Neural cell (in vitro differentiated cells): ENCODE measurements at regions not wholly inside any gene's neighbourhood (a gene's known extent, or its start where the extent isn't known, plus 50 kb on each side); places are given as distances from the start of the nearest gene placed in this dataset.
"Not testable (repeated sequence)": the region's sequence is repeated elsewhere in the genome, so short reads cannot be mapped to it uniquely, and the experiment has no call there.

Source experiments
- H2AFZ ChIP-seq: fragments of 200-600, 300-800 bp; sonication (generic), shearing (Covaris generic); 2 replicates; pipeline ENCODE4 v1.6.0; 2014; ENCODE audit warnings: low read depth, mild to moderate bottlenecking, antibody characterized with exemption, low read length, moderate library complexity
- H3F3A ChIP-seq: fragments of 200-600 bp; shearing (Covaris generic); 2 replicates; pipeline ENCODE4 v1.6.1; 2016; ENCODE audit warnings: mild to moderate bottlenecking, moderate library complexity, mixed read lengths, antibody characterized with exemption, low read length; ENCODE audit not compliant: insufficient read depth, poor library complexity, severe bottlenecking
- H3K27ac ChIP-seq: fragments of 200-600, 300-800 bp; sonication (generic), shearing (Covaris generic); 2 replicates; pipeline ENCODE4 v1.5.1; 2014; ENCODE audit warnings: mild to moderate bottlenecking, low read length, moderate library complexity
- H3K27me3 ChIP-seq: fragments of 300-800, 200-600 bp; sonication (generic), shearing (Covaris generic); 2 replicates; pipeline ENCODE4 v1.6.0; 2014; ENCODE audit warnings: mild to moderate bottlenecking, low read depth, low read length, moderate library complexity; ENCODE audit not compliant: insufficient read depth
- H3K36me3 ChIP-seq: fragments of 300-800, 200-600 bp; sonication (generic), shearing (Covaris generic); 2 replicates; pipeline ENCODE4 v1.5.1; 2014; ENCODE audit warnings: mild to moderate bottlenecking, antibody characterized with exemption, low read length, moderate library complexity; ENCODE audit not compliant: insufficient read depth
- H3K4me2 ChIP-seq: fragments of 300-800, 200-600 bp; sonication (generic), shearing (Covaris generic); 2 replicates; pipeline ENCODE4 v1.6.0; 2014; ENCODE audit warnings: mild to moderate bottlenecking, low read length
- H3K4me3 ChIP-seq: fragments of 300-800, 200-600 bp; sonication (generic), shearing (Covaris generic); 2 replicates; pipeline ENCODE4 v1.5.1; 2014; ENCODE audit warnings: mild to moderate bottlenecking, low read length, moderate library complexity
- H3K79me2 ChIP-seq: fragments of 200-600 bp; shearing (Covaris generic); replicated peaks from 2 replicates; pipeline ENCODE4 v1.6.0; 2014; ENCODE audit warnings: mild to moderate bottlenecking, low read length, moderate library complexity; ENCODE audit not compliant: insufficient read depth
- H3K9ac ChIP-seq: fragments of 300-800, 200-600 bp; sonication (generic), shearing (Covaris generic); 2 replicates; pipeline ENCODE4 v1.6.1; 2016; ENCODE audit warnings: mild to moderate bottlenecking, low read length, mixed read lengths
- H3K9me2 ChIP-seq: fragments of 200-600 bp; shearing (Covaris generic); 2 replicates; pipeline ENCODE4 v1.6.1; 2016; ENCODE audit warnings: mild to moderate bottlenecking, low read length, mixed read lengths; ENCODE audit not compliant: insufficient read depth
- H3K9me3 ChIP-seq: fragments of 200-600, 300-800 bp; sonication (generic), shearing (Covaris generic); 2 replicates; pipeline ENCODE4 v1.6.1; 2016; ENCODE audit warnings: mild to moderate bottlenecking, mixed run types, low read length, moderate library complexity, mixed read lengths
- H4K20me1 ChIP-seq: fragments of 200-600 bp; shearing (Covaris generic); 2 replicates; pipeline ENCODE4 v1.6.1; 2016; ENCODE audit warnings: mild to moderate bottlenecking, mixed run types; ENCODE audit not compliant: insufficient read depth
- CTCF ChIP-seq: fragments of 450-650 bp; IDR thresholded peaks from 2 replicates; pipeline ENCODE4 v1.5.1; 2014; ENCODE audit warnings: antibody characterized with exemption, mild to moderate bottlenecking, moderate library complexity; ENCODE audit not compliant: poor library complexity, severe bottlenecking
- EP300 ChIP-seq: fragments of 450-650 bp; conservative IDR thresholded peaks from 2 replicates; pipeline ENCODE4 v1.6.1; 2014; ENCODE audit warnings: antibody characterized with exemption, mild to moderate bottlenecking, moderate library complexity; ENCODE audit not compliant: poor library complexity, severe bottlenecking
- EZH2 ChIP-seq: fragments of 200-600, 300-800 bp; shearing (Covaris generic), sonication (generic); IDR thresholded peaks from 2 replicates; pipeline ENCODE4 v1.6.1; 2014; ENCODE audit warnings: antibody characterized with exemption, low read length, borderline replicate concordance, mild to moderate bottlenecking; ENCODE audit not compliant: insufficient read depth, poor library complexity, severe bottlenecking
- MXI1 ChIP-seq: fragments of 450-650 bp; conservative IDR thresholded peaks from 2 replicates; pipeline ENCODE4 v1.6.1; 2014; ENCODE audit warnings: antibody characterized with exemption, mild to moderate bottlenecking; ENCODE audit not compliant: poor library complexity, severe bottlenecking
- POLR2AphosphoS5 ChIP-seq: IDR thresholded peaks from 2 replicates; pipeline ENCODE4 v1.6.1; 2012
- RAD21 ChIP-seq: fragments of 450-650 bp; conservative IDR thresholded peaks from 2 replicates; pipeline ENCODE4 v1.6.1; 2014; ENCODE audit warnings: antibody characterized with exemption, mild to moderate bottlenecking, moderate library complexity
- SMC3 ChIP-seq: fragments of 450-650 bp; conservative IDR thresholded peaks from 2 replicates; pipeline ENCODE4 v1.6.1; 2014; ENCODE audit warnings: antibody characterized with exemption, mild to moderate bottlenecking, moderate library complexity; ENCODE audit not compliant: poor library complexity
- TAF1 ChIP-seq: IDR thresholded peaks from 2 replicates; pipeline ENCODE4 v1.6.1; 2012; ENCODE audit warnings: low read depth
- TF ChIP-seq, protein P1 (sequence below): IDR thresholded peaks from 2 replicates; pipeline ENCODE4 v1.6.1; 2012; ENCODE audit warnings: borderline replicate concordance

- H2AFZ ChIP-seq: no peak overlapping the region
- H3K4me2 ChIP-seq: no peak overlapping the region
- H3K27me3 ChIP-seq: no peaks in the 10 kb centered on the region
- H3K9me3 ChIP-seq: no peaks in the 10 kb centered on the region
- H3K9ac ChIP-seq: no peak overlapping the region
- no peaks in the 10 kb centered on the region for H3F3A ChIP-seq
- no peaks in the 10 kb centered on the region for H3K9me2 ChIP-seq
- H3K36me3 ChIP-seq: no peaks in the 10 kb centered on the region
- H4K20me1 ChIP-seq: no peaks in the 10 kb centered on the region
- no peaks in the 10 kb centered on the region for H3K79me2 ChIP-seq
- H3K27ac ChIP-seq: no peak overlapping the region
- no peak overlapping the region for H3K4me3 ChIP-seq
- TF ChIP-seq, protein P1, sequence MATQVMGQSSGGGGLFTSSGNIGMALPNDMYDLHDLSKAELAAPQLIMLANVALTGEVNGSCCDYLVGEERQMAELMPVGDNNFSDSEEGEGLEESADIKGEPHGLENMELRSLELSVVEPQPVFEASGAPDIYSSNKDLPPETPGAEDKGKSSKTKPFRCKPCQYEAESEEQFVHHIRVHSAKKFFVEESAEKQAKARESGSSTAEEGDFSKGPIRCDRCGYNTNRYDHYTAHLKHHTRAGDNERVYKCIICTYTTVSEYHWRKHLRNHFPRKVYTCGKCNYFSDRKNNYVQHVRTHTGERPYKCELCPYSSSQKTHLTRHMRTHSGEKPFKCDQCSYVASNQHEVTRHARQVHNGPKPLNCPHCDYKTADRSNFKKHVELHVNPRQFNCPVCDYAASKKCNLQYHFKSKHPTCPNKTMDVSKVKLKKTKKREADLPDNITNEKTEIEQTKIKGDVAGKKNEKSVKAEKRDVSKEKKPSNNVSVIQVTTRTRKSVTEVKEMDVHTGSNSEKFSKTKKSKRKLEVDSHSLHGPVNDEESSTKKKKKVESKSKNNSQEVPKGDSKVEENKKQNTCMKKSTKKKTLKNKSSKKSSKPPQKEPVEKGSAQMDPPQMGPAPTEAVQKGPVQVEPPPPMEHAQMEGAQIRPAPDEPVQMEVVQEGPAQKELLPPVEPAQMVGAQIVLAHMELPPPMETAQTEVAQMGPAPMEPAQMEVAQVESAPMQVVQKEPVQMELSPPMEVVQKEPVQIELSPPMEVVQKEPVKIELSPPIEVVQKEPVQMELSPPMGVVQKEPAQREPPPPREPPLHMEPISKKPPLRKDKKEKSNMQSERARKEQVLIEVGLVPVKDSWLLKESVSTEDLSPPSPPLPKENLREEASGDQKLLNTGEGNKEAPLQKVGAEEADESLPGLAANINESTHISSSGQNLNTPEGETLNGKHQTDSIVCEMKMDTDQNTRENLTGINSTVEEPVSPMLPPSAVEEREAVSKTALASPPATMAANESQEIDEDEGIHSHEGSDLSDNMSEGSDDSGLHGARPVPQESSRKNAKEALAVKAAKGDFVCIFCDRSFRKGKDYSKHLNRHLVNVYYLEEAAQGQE: no peak
- TF ChIP-seq RAD21: no peak
- TF ChIP-seq MXI1: no peak
- no peak for TF ChIP-seq EZH2
- TF ChIP-seq CTCF: no peak
- no peak for TF ChIP-seq POLR2AphosphoS5
- TF ChIP-seq TAF1: no peak
- TF ChIP-seq EP300: no peak
- TF ChIP-seq SMC3: no peak
Measured at GRCh38 chr21:15126948-15127347, 62.1 kb upstream of the NRIP1 start.

DNA sequence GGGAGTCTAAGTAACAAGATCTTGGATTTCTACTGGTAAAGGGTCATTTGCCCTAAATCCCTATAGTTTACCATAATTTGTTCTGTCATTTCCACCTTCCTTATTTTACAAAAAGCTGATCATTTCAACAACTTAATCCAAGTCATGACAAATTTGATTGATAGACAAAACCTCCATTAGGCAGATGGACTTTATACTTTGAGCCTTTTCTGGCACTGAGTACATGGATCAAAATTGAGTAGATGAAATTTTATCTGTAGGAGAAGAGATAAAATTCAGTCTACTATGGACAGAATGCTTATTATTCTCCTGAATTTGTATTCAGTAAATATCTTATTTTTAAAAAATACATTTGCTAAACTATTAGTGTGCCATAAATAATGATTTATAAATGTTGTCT, 62.6 kb upstream of the NRIP1 start:
- Histone ChIP-seq H2AFZ (no peak overlapping the region), H4K20me1 (no peaks in the 10 kb centered on the region)

GRCh38 chr21:15128267-15128666, 63.5 kb upstream of the NRIP1 start:
- Histone ChIP-seq H3K9ac (no peak overlapping the region), H3K27me3 (no peaks in the 10 kb centered on the region), H3F3A (no peaks in the 10 kb centered on the region), H2AFZ (no peak overlapping the region), H3K79me2 (no peaks in the 10 kb centered on the region), H4K20me1 (no peaks in the 10 kb centered on the region), H3K9me3 (no peaks in the 10 kb centered on the region), H3K4me2 (no peak overlapping the region), H3K4me3 (no peak overlapping the region), H3K27ac (no peak overlapping the region), H3K36me3 (no peaks in the 10 kb centered on the region), H3K9me2 (no peaks in the 10 kb centered on the region)
- TF ChIP-seq, protein P1: no peak
- TF ChIP-seq MXI1: no peak
- no peak for TF ChIP-seq EZH2
- TF ChIP-seq SMC3: no peak
- TF ChIP-seq RAD21: no peak
- TF ChIP-seq EP300: no peak
- no peak for TF ChIP-seq TAF1

More for the DNA sequence above, 62.6 kb upstream of the NRIP1 start:
- Histone ChIP-seq H3K9me2 (no peaks in the 10 kb centered on the region), H3F3A (no peaks in the 10 kb centered on the region), H3K9me3 (no peaks in the 10 kb centered on the region), H3K27ac (no peak overlapping the region), H3K4me3 (no peak overlapping the region), H3K36me3 (no peaks in the 10 kb centered on the region), H3K4me2 (no peak overlapping the region), H3K9ac (no peak overlapping the region), H3K27me3 (no peaks in the 10 kb centered on the region), H3K79me2 (no peaks in the 10 kb centered on the region)
- TF ChIP-seq POLR2AphosphoS5 (no peak), MXI1 (no peak)

- H3K36me3 ChIP-seq, H3K4me3 ChIP-seq: not testable (repeated sequence)
Measured at GRCh38 chr21:15128714-15129113, 63.9 kb upstream of the NRIP1 start.

More at GRCh38 chr21:15128714-15129113, 63.9 kb upstream of the NRIP1 start:
- H4K20me1 ChIP-seq, H3F3A ChIP-seq, H3K9me3 ChIP-seq, H3K79me2 ChIP-seq, H3K9me2 ChIP-seq, H3K9ac ChIP-seq, H3K4me2 ChIP-seq, H2AFZ ChIP-seq, H3K27ac ChIP-seq, H3K27me3 ChIP-seq: not testable (repeated sequence)
